Activated naive CD8-positive, alpha-beta T cell treated with anti-CD3 and anti-CD28 coated beads, Interleukin-2, amount 50 U/mL, for 16 hours (primary cell): ENCODE measurements at regions not wholly inside any gene's neighbourhood (a gene's known extent, or its start where the extent isn't known, plus 50 kb on each side); places are given as distances from the start of the nearest gene placed in this dataset.
"Not testable (repeated sequence)": the region's sequence is repeated elsewhere in the genome, so short reads cannot be mapped to it uniquely, and the experiment has no call there.

ENCODE experiments used
- DNase-seq: peaks from one replicate; pipeline ENCODE4 v3.0.0-alpha.2; 2020; ENCODE audit warnings: low read depth, low spot score

GRCh38 chr4:56142088-56142487 is 193.3 kb downstream of the CEP135 start:
- no peak for DNase-seq

- DNase-seq, result no peak
Observed at GRCh38 chr4:56139241-56139827, 190.6 kb downstream of the CEP135 start.

DNA sequence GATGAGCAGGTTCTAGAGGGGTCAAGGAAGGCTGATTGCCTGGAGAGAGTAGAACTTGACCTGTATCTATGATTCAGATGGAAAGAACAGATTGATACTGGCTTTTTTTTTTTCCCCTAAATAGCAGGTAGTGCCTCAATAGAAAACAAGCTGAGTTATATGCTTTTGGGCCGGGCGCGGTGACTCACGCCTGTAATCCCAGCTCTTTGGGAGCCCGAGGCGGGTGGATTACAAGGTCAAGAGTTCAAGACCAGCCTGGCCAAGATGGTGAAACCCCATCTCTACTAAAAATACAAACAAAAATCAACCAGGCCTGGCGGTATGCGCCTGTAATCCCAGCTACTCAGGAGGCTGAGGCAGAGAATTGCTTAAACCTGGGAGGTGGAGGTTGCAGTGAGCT is 186.1 kb downstream of the CEP135 start:
- not testable (repeated sequence) for DNase-seq

DNA sequence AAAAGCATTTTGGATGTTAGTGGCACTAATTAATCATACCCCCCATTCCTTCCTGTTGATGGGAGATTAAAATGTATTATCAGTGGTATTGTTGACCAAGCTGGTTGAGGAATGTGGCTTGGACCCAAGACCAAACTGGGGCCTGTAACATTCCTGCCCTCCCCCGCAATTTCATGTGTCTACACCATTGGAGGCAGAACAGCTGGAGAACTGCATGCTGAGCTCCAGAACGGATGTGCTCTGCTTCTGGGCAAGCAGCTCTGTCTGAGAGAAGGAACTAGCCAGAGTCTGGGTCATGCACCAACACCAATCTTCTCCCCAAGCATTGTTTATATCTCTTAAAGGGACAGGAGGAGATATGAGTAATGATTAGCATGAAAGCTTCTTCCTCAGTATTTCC is 185.5 kb downstream of the CEP135 start:
- DNase-seq, result no peak

DNA sequence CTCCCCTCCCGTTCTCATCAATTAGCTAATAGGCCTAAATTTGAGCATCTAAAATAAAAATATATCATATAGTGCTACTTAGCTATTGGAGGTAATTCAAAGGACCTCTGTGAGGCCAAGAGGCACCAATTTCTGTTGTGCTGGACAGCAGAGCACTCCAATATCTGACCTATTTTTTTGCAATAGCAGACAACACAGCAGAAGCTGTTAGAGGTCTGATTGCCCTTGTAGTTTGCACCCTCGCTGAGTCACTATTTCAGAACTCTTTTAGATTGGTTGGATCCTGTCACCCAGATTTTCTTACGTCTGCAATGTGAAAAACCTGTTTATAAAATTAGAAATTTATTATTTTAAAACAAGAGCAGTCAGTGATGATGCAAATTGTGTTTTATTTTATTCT is 184.1 kb downstream of the CEP135 start:
- DNase-seq, result no peak

DNA sequence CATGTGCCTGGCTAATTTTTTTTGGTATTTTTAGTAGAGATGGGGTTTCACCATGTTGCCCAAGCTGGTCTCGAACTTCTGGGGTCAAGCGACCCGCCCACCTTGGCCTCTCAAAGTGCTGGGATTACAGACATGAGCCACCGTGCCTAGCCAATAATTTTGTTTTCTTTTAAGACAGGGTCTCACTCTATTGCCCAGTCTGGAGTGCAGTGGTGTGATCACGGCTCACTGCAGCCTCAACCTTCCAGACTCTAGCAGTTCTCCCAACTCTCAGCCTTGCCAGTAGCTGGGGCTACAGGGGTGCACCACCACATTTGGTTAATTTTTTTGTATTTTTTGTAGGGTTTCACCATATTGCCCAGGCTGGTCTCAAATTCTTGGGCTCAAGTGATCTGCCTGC is 183.4 kb downstream of the CEP135 start:
- not testable (repeated sequence) for DNase-seq

DNA sequence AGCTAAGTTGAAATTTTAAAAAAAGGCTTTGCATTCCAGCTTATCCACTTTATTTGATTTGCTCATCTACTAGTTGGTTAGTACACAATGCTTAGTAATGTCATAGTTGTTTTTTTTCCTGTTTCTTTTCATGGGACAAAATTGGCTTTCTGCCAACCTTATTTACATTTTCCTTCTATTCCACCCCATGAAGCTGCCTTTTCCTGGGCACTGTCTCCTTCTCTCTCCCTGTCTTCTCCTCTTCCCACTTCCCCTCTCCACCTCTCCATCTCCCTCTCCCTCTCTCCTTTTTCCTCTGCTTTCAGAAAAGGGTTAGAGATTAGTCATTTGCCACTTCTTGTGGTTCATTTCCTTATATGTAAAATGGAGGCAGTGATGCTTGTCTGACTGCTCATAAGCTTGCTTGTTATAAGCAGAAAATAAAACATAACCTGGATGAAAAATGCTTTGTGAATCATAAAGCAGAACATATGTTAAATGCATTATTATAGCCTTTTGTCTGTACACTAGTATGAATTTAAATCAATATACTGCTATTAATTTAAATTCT is 181.9 kb downstream of the CEP135 start:
- no peak for DNase-seq

- DNase-seq, result no peak
Observed at GRCh38 chr4:56129431-56129861, 180.7 kb downstream of the CEP135 start.

- no peak for DNase-seq
Observed at GRCh38 chr4:56128213-56128612, 179.5 kb downstream of the CEP135 start.

DNA sequence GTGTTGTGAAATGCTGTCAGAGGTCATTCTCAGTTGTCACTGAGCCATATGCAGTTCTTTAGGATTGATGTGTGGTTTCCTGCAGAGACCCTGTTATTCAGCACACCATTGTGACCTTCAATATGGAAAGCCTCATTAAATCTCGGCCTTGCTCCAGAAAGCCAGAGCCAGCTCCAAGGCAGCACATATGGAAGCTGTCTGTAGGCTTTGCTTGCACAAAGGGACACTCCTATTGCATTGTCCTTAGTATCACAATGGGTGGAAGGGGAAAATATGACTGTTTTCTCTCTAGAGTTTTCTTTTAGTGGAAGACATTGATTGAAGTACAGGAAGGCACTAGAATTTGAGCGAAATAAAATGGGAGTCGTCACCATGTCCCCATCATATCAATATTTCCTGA is 179.0 kb downstream of the CEP135 start:
- DNase-seq, result no peak

- DNase-seq, result no peak
Observed at GRCh38 chr4:56123547-56123946, 174.8 kb downstream of the CEP135 start.

DNA sequence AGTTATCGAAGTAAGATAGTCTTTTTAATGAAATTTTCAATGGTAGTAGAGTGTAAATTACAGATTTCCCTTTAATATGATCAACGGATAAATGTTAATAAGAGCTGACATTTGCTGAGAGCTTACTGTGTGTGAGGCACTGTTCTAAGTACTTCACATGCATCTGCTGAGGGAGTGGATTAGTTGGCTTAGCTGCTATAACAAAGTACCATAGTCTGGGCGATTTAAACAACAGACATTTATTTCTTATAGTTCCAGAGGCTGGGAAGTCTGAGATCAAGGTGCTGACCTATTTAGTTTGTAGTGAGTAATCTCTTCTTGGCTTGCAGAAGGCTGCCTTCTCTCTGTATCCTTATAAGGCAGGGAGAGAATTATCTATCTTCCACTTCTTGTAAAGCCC is 174.3 kb downstream of the CEP135 start:
- no peak for DNase-seq

DNA sequence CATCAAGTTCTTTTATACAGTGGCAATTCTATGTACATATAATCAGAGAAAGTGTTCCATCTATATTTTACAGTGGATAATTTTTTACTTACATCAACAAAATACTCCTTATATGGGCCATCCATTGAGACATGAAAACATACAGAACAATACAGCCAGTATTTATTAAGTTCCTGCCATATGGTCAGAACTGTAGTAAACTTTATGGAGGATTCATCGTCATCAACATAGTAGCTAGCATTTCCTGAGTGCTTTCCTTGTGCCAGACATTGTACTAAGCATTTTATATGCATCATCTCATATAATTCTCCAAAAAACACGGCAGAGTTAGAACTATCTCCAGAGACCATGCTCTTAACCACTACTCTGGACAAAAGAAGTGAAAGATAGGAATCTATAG is 170.1 kb downstream of the CEP135 start:
- no peak for DNase-seq

DNA sequence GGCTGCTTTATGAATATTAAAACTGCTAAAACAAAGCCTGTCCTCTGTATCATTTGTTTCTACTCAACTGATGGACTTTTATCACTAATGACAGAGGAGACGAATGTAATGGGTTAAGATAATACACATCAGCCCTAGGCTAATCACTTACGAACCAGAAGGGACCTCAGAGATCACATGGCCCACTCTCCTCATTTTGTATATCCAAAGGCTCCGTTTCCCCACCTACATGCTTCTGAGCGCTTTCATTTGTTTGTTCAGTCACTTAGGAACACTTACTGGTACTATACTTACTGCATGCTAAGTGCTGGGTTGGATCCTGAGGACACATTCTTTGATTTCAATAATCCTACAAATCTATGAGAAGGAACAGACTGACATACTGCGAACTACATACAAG is 169.3 kb downstream of the CEP135 start:
- no peak for DNase-seq

GRCh38 chr4:56115898-56116297 is 167.2 kb downstream of the CEP135 start:
- DNase-seq, result no peak

- DNase-seq, result no peak
Observed at GRCh38 chr4:56112377-56112776, 163.6 kb downstream of the CEP135 start.

GRCh38 chr4:56106180-56107147 is 157.7 kb downstream of the CEP135 start:
- no peak for DNase-seq

GRCh38 chr4:56104188-56104587 is 155.4 kb downstream of the CEP135 start:
- DNase-seq, result no peak

DNA sequence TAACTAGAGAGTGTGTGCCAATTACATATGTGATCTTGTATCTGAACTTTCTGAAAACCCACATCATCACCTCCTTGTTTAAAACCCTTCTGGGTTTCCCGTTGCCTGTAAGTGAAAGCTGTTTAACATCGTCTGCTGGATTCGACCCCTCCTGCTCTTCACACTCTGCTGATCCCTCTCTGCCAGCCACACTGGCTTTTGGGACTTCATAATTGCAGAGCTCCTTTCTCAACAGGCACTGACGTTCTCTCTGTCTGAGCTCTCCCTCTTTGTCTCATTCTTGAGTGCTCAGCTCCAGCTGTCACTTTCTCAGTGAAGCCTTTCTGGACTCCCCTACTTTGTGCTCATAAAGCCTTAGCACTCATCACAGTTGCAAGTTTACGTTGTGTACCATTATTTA is 153.9 kb downstream of the CEP135 start:
- no peak for DNase-seq

- no peak for DNase-seq
Observed at GRCh38 chr4:56099378-56099786, 150.6 kb downstream of the CEP135 start.

- no peak for DNase-seq
Observed at GRCh38 chr4:56093576-56093975, 144.8 kb downstream of the CEP135 start.

GRCh38 chr4:56092540-56092939 is 143.8 kb downstream of the CEP135 start:
- DNase-seq, result no peak

- DNase-seq, result no peak
Observed at GRCh38 chr4:56086561-56086960, 137.8 kb downstream of the CEP135 start.
